HG02642 (cell line): ENCODE measurements at regions not wholly inside any gene's neighbourhood (a gene's known extent, or its start where the extent isn't known, plus 50 kb on each side); places are given as distances from the start of the nearest gene placed in this dataset.
"Not testable (repeated sequence)": the region's sequence is repeated elsewhere in the genome, so short reads cannot be mapped to it uniquely, and the experiment has no call there.

ENCODE experiments used
- ATAC-seq: cut with Tn5 transposase; IDR thresholded peaks from one replicate; pipeline ENCODE4 v1.9.1; 2021; ENCODE audit warnings: mild to moderate bottlenecking; ENCODE audit not compliant: unreplicated experiment, poor library complexity

- ATAC-seq, result no peak
Measured at GRCh38 chr9:25857147-25857546, 178.9 kb upstream of the TUSC1 start.

DNA sequence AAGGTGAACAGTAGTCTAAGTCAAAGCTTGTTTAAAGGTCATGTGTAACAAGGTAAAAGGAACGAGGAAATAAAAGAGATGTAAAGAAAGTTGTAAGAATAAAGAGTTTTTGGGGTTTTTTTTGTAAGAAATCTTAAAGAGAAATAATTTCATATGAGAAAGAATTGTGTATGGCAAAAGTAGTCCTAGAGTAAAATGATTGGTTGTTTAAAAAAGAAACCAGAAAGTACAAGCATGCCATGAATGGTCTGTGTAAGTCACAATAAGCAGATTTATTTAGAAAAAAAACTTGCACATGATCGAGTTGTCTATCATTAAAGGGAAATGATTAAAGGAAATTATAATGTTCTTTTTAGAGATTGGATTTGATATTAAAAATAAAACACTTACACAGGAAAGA is 172.6 kb upstream of the TUSC1 start:
- no peak for ATAC-seq

DNA sequence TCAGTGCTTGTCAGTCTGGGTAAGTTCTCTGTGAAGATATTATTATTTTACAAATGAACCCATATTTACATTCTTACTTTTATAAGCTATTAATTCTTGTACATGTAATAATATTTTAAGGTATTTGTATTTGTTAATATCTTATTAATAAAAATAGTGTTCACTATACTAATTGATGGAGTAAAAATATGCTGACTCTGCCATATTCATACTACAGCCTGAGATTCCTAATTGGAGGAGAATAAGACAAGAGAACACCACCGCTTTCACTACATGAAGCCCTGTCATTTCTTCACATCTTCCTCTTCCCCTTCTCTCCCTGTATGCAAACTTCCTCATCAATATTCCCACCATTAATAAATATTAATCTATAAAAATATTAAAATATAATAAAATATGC is 167.6 kb upstream of the TUSC1 start:
- ATAC-seq, result no peak

GRCh38 chr9:25830381-25830780 is 152.1 kb upstream of the TUSC1 start:
- ATAC-seq, result no peak

DNA sequence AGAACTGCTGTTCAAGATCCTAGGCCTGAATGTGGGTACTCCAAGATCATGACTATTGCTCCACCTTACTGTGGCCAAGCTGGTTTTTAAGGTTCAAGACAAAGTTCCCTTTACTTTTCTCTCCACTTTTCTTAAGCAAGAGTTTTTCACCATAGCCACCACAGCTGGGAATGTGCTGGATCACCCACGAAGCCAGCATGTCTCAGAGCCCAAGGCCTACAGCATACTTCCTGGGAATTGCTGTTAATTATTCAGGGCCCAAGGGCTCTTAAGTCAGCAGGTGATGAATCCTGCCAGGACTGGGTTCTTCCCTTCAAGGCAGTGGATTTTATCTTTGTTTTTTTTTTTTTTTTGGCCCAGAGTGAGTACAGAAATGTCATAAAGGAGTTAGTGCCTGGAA is 149.4 kb upstream of the TUSC1 start:
- ATAC-seq, result no peak

DNA sequence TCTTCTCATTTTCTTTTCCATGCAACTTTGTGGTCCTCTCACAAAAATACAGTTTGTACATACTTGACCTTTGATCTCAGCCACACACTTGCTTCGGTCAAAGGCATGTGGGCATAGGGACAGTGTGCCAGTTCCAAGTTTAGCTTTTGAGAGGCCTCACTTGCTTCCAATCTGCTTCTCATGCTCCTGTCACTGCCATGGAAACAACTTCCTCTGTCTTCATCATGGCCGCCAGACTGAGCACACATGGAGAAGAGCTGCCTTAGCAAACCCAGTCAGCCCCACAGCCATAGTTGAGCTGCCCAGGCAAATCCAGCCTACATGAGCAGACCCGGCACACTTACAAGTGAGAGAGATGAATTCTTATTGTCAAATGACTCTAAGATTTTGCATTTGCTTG is 138.2 kb upstream of the TUSC1 start:
- ATAC-seq, result no peak

DNA sequence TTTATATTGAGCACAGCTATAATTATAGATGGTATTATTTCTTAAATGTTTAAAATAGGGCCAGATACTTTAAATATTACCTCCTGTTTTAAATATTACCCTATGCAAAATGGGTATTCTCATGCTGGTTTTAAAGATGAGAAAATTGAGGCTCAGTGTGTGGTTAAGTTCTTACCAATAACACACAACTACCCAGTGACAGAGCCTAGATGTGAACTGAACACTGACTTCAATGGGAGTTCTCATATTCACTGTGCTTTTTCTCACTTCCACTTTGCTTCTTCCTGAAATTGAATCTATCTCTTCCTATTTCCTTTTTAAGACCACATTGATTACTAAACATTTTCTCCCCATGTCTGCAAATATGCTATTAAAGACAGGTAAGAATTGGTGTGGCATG is 135.8 kb upstream of the TUSC1 start:
- no peak for ATAC-seq

DNA sequence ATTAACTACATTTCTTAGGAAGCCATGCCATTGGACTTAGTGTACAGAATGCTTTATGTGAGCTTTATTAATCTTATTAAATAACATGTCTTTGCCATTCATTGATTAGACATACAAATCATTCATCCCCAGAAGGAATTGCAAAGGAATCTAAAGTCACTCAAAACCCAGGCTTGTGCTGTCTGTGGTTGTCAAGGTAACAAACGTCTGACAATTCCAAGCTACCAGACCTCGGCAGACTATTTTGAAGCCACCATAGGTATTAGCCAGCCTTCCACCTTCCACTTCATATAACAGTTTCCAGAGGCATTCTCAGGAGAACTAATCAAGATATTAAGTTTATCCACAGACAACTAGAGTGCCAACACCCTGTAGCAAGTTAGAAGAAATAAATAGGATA is 135.2 kb upstream of the TUSC1 start:
- ATAC-seq, result no peak

DNA sequence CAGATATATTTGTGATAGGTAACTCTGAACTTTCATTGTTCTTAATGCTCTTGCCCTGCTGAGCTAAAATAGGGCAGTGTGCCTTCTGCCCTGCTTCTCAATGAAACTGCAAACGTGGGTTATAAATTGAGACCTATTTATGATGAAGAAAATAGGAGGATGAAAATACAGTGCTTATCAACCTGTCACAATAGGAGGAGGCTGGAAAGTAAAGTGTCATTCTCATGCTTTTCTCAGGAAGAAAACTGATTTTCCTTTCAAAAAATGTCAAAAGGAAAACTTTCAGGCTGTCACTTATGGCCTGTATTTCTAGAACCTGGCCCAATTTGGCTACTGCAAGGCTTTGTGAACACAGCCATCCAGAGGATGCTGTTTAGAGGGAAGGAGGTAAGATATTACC is 130.3 kb upstream of the TUSC1 start:
- no peak for ATAC-seq

DNA sequence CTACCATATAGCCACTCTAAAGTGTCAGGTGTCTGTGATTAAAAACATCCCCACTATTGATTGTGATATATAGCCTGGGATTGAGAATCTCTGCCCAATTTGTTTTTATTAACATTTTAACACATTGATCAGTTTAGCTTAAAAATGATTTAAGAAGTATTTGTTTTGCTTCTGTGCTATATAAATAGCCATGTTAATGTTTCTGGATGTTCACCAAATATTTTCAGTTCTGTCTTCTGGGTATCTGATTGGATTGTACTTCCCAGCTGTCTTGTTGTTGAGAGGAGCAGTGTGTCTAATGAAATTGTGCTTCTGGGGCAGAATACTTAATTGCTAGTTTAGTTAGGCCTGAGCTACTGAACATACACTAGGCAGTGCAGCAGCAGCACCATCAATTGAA is 126.6 kb upstream of the TUSC1 start:
- no peak for ATAC-seq

DNA sequence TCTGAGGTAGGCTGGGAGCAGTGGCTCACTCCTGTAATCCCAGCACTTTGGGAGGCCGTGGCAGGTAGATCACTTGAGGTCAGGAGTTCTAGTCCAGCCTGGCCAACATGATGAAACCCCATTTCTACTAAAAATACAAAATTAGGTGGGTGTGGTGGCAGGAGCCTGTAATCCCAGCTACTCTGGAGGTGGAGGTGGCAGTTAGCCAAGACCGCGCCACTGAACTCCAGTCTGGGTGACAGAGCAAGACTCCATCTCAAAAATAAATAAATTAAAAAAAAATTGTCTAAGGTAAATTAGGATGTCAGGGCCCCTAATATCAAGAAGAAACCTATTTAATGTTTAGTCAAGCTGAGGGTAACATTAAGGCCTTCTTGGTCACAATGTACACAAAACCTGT is 123.7 kb upstream of the TUSC1 start:
- ATAC-seq, result not testable (repeated sequence)

GRCh38 chr9:25773805-25774204 is 95.6 kb upstream of the TUSC1 start:
- no peak for ATAC-seq

- ATAC-seq, result no peak
Measured at GRCh38 chr9:25755951-25756350, 77.7 kb upstream of the TUSC1 start.

DNA sequence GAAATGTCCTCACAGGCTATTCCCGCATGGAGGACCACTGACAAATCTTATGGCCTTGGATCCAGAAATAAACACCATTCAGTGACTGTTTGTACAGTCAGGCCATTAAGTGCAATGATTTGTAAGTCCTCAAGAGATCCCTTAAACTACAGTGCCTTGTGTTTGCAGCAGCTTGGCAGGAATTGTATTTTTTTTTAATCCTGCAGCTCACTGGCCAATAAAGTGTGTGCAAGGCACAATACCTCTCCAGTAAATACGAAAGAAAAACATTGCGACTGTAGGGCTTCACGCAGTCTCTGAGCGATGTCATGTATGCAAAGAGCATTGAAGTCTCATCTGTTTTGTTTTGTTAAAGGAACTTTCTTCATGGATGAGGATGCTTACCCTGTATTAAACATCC is 74.2 kb upstream of the TUSC1 start:
- ATAC-seq, result no peak

DNA sequence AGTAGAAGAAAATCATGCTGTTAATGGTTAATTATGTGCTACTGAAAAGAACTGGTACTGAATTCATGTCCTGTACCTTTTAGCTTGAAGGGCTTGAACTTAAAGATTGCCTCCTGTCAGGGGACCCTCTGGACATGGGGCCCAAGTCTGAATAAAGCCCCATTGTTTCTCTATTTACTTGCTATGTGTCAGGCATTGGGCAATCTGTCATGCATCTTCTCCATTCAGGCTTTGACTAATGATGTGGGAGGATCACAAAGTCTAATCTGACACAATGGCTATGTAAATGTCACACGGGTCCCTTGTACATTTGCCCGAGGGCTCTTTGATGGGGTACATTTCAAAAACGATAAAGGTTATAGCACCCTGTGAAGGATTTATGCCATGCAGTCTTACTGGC is 64.0 kb upstream of the TUSC1 start:
- ATAC-seq, result no peak

DNA sequence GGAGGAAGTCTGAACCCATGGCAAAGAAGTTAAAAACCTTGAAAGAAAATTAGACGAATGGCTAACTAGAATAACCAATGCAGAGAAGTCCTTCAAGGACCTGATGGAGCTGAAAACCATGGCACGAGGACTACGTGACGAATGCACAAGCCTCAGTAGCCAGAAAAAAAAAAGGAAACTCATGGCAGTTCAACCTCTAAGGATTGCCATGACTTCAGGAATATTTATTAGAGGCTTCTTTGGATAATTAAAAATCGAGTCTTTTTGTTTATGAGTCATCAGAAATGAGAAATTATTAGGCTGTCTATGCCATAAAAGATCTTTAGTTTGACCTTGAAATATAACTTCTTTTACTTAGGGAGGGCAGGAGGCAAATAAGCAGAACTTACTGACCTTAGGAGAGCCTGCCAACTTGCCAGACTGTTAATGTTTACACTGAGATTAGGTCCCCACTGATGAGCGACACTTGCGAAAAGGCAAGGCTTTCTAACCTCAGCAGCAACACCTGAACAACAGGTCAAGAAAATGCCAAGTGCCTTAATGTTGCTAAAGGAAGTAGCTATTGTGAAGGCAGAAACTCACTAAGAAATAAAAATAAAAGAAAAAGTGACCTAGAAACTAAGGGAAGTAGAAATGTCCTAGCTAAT is 55.2 kb upstream of the TUSC1 start:
- ATAC-seq, result no peak

DNA sequence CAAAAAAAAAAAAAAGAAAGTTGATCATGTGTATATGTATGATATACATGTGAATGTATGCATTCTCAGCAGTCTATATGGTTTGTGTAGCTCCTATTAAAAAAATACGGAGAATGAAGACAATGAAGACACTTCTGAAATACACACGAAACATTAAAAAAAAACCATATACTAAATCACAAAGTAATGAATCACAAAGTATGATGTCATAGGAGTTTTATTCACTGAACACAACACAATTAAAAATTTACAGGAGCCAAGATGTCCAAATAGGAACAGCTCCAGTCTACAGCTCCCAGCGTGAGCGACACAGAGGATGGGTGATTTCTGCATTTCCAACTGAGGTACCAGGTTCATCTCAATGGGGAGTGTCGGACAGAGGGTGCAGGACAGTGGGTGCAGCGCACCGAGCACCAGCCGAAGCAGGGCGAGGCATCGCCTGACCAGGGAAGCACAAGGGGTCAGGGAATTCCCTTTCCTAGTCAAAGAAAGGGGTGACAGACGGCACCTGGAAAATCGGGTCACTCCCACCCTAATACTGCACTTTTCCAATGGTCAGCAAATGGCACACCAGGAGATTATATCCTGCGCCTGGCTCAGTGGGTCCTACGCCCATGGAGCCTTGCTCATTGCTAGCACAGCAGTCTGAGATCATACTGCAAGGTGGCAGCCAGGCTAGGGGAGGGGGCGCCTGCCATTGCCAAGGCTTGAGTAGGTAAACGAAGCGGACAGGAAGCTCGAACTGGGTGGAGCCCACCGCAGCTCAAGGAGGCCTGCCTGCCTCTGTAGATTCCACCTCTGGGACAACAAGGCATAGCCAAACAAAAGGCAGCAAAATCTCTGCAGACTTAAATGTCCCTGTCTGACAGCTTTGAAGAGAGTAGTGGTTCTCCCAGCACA is 53.9 kb upstream of the TUSC1 start:
- ATAC-seq, result not testable (repeated sequence)
